NCI-H526 treated with DMSO at 0.1 percent for 48 hours (cell line): ENCODE measurements at regions not wholly inside any gene's neighbourhood (a gene's known extent, or its start where the extent isn't known, plus 50 kb on each side); places are given as distances from the start of the nearest gene placed in this dataset.

Experiments used
- DNase-seq: peaks from one replicate; lab custom pipeline; 2025; lab: John Stamatoyannopoulos, UW

DNA sequence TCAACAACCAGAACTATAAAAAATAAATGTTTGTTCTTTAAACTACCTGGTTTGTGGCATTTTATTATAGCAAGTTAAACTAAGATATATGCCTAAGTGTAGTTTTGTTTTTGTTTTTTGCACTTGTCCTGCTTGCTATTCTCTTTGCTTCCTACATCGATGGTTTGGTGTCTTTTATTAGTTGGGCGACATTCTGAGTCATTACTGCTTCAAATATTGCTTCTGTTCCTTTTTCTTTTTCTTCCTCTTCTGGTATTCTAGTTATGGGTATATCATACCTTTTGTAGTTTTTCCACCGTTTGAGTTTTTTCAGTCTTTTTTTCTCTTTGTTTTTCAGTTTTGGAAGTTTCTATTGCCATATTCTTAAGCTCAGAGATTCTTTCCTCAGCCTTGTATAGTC lies 86.9 kb downstream of the MACIR start:
- no peak for DNase-seq

GRCh38 chr5:103340717-103341388 lies 82.3 kb downstream of the MACIR start:
- DNase-seq, result no peak

DNA sequence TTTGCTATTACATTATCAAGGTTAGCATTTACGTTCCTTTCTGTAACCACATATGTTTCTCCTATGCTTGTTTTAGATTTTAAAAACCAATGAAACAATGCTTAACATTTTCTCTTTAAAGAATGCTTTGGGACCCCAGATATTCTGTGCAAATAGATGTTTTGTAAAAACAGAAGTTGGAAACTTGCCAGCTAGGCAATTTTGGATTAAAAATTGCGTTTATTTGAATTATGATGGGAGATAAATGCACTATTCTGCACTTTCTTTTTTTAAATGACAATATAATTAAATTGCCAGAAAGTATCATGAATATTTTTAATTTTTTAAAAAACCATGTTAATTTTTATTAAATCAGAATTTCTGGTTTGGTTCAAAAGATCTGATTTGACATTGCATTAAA lies 81.6 kb downstream of the MACIR start:
- no peak for DNase-seq

GRCh38 chr5:103336941-103337340 lies 78.4 kb downstream of the MACIR start:
- DNase-seq, result no peak

DNA sequence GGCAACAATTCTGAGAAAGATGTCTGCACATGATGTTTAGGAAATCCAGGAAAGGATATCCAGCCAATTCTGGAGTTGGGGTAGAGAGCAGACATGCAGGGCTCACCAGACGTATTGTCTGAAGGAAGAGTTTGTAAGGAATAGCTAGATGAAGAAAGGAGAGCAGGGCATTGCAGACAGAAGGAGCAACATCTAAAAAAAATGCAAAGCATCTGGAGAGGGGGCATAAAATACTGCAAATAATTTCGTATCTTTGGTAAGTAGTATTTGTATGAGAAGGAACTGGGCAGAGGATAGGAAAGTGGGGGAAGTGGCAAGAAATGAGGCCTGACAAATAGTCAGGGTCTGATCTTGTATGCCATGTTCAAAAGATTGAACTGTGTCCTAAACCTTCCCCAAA lies 74.8 kb downstream of the MACIR start:
- DNase-seq, result no peak

DNA sequence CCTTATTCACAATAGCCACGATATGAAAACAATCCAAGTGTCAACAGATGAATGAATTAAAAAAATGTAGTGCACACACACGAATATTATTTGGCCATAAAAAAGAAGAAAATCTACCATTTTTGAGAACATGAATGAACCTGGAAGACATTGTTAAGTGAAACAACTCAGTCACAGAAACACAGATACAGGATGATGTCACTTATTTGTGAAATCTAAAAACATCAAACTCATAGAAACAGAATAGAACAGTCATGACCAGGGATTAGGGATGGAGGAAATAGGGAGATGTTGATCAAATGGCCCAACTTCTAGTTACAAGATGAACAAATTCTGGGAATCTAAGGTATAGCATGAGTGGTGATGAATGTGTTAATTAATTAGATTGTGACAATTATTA lies 72.3 kb downstream of the MACIR start:
- DNase-seq, result no peak
